ENCODE measurements at regions not wholly inside any gene's neighbourhood (a gene's known extent, or its start where the extent isn't known, plus 50 kb on each side); places are given as distances from the start of the nearest gene placed in this dataset.

GRCh38 chr2:12211326-12212175, 465.1 kb downstream of the LPIN1 start (continued):
- TF ChIP-seq, protein P1, sequence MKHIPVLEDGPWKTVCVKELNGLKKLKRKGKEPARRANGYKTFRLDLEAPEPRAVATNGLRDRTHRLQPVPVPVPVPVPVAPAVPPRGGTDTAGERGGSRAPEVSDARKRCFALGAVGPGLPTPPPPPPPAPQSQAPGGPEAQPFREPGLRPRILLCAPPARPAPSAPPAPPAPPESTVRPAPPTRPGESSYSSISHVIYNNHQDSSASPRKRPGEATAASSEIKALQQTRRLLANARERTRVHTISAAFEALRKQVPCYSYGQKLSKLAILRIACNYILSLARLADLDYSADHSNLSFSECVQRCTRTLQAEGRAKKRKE (CRISPR knock-in tag; IDR thresholded peaks at IDR 0.05; ENCODE audit: low read depth): no peak
- TF ChIP-seq JUNB (IDR thresholded peaks at IDR 0.05) (no peak), ESRRA (IDR thresholded peaks at IDR 0.05; ENCODE audit: borderline replicate concordance, low read length) (no peak)

- no peak for ATAC-seq
- no peak for TF ChIP-seq CHD4 (IDR thresholded peaks at IDR 0.05; ENCODE audit: borderline replicate concordance)
- TF ChIP-seq FOSL2 (IDR thresholded peaks at IDR 0.05): no peak
- TF ChIP-seq FOSL2 (CRISPR knock-in tag; IDR thresholded peaks at IDR 0.05): no peak
- TF ChIP-seq EHF (CRISPR knock-in tag; IDR thresholded peaks at IDR 0.05): no peak
- TF ChIP-seq BHLHE40 (IDR thresholded peaks at IDR 0.05; ENCODE audit: low read depth, low read length): no peak
- no peak for TF ChIP-seq SMC3 (IDR thresholded peaks at IDR 0.05)
- TF ChIP-seq, protein P2, sequence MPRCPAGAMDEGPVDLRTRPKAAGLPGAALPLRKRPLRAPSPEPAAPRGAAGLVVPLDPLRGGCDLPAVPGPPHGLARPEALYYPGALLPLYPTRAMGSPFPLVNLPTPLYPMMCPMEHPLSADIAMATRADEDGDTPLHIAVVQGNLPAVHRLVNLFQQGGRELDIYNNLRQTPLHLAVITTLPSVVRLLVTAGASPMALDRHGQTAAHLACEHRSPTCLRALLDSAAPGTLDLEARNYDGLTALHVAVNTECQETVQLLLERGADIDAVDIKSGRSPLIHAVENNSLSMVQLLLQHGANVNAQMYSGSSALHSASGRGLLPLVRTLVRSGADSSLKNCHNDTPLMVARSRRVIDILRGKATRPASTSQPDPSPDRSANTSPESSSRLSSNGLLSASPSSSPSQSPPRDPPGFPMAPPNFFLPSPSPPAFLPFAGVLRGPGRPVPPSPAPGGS (IDR thresholded peaks at IDR 0.05): no peak
- TF ChIP-seq PHF8 (IDR thresholded peaks at IDR 0.05; ENCODE audit: borderline replicate concordance, low read depth): no peak
- TF ChIP-seq NFE2L2 (conservative IDR thresholded peaks at IDR 0.05; ENCODE audit: low read length): no peak
- TF ChIP-seq CBX8 (IDR thresholded peaks at IDR 0.05): no peak
- TF ChIP-seq POLR2A (IDR thresholded peaks at IDR 0.05; ENCODE audit: low read length): no peak
- TF ChIP-seq KDM1A (IDR thresholded peaks at IDR 0.05; ENCODE audit: low read depth): no peak
- no peak for TF ChIP-seq RARB (CRISPR knock-in tag; IDR thresholded peaks at IDR 0.05)
- TF ChIP-seq JUNB (IDR thresholded peaks at IDR 0.05): no peak
- TF ChIP-seq EHMT2 (IDR thresholded peaks at IDR 0.05; ENCODE audit: low read depth): no peak
- TF ChIP-seq NR3C1 (IDR thresholded peaks at IDR 0.05): no peak
- DNase-seq (ENCODE audit: low read depth in 1 of 2, low spot score in 1 of 2): no peak
- no peak overlapping the region for H3K27ac ChIP-seq
- no peaks in the 10 kb centered on the region for H3K9me3 ChIP-seq
- no peak overlapping the region for H3K4me3 ChIP-seq
- POLR2A ChIA-PET: no interaction called here
- FAIRE-seq: no peak
- WGBS (ENCODE audit: missing lambda C conversion rate): 24% methylated on average over 6 of the region's 6 CpGs
- CTCF ChIA-PET: no interaction called here
- no peaks in the 10 kb centered on the region for H3K4me1 ChIP-seq
- no peak overlapping the region for H3K4me2 ChIP-seq
Observed at GRCh38 chr2:12212841-12213597, 466.6 kb downstream of the LPIN1 start.

GRCh38 chr2:12217175-12217574, 470.7 kb downstream of the LPIN1 start:
- POLR2A ChIA-PET: no interaction called here
- no peak for FAIRE-seq
- WGBS (ENCODE audit: missing lambda C conversion rate): 3% methylated on average over 1 of the region's 1 CpG

More at GRCh38 chr2:12217175-12217574, 470.7 kb downstream of the LPIN1 start:
- Histone ChIP-seq H3K4me3 (no peak overlapping the region), H3K4me2 (no peak overlapping the region), H3K27ac (no peak overlapping the region), H3K9me3 (no peaks in the 10 kb centered on the region), H3K4me1 (no peaks in the 10 kb centered on the region)
- TF ChIP-seq FOXS1 (CRISPR knock-in tag; IDR thresholded peaks at IDR 0.05) (no peak), SMC3 (IDR thresholded peaks at IDR 0.05) (no peak), KDM5A (IDR thresholded peaks at IDR 0.05) (no peak), TFCP2L1 (CRISPR knock-in tag; IDR thresholded peaks at IDR 0.05) (no peak), ZSCAN20 (CRISPR knock-in tag; IDR thresholded peaks at IDR 0.05) (no peak), EP300 (IDR thresholded peaks at IDR 0.05) (no peak), NPAS2 (CRISPR knock-in tag; IDR thresholded peaks at IDR 0.05; ENCODE audit: borderline replicate concordance) (no peak), KDM1A (IDR thresholded peaks at IDR 0.05; ENCODE audit: low read depth) (no peak), JUNB (IDR thresholded peaks at IDR 0.05) (no peak), HES2 (IDR thresholded peaks at IDR 0.05) (no peak), CEBPB (IDR thresholded peaks at IDR 0.05) (no peak), RAD21 (conservative IDR thresholded peaks at IDR 0.05 in 1 of 2, IDR thresholded peaks at IDR 0.05 in 1 of 2) (no peak), POLR2A (IDR thresholded peaks at IDR 0.05; ENCODE audit: low read length) (no peak), EHF (CRISPR knock-in tag; IDR thresholded peaks at IDR 0.05) (no peak), ESRRA (IDR thresholded peaks at IDR 0.05; ENCODE audit: borderline replicate concordance, low read length) (no peak), BHLHE40 (IDR thresholded peaks at IDR 0.05; ENCODE audit: low read depth, low read length) (no peak), MYC (IDR thresholded peaks at IDR 0.05; ENCODE audit: borderline replicate concordance, low read length) (no peak), CHD2 (IDR thresholded peaks at IDR 0.05; ENCODE audit: low read length, partially characterized antibody) (no peak)
- TF ChIP-seq, protein P3, sequence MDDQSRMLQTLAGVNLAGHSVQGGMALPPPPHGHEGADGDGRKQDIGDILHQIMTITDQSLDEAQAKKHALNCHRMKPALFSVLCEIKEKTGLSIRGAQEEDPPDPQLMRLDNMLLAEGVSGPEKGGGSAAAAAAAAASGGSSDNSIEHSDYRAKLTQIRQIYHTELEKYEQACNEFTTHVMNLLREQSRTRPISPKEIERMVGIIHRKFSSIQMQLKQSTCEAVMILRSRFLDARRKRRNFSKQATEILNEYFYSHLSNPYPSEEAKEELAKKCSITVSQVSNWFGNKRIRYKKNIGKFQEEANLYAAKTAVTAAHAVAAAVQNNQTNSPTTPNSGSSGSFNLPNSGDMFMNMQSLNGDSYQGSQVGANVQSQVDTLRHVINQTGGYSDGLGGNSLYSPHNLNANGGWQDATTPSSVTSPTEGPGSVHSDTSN (IDR thresholded peaks at IDR 0.05): no peak
- no peak for DNase-seq (ENCODE audit: low read depth in 1 of 2, low spot score in 1 of 2)
- no peak for ATAC-seq
- CTCF ChIA-PET: no interaction called here

Measured in A549 (cell line).